SK-N-MC (cell line): ENCODE measurements at regions not wholly inside any gene's neighbourhood (a gene's known extent, or its start where the extent isn't known, plus 50 kb on each side); places are given as distances from the start of the nearest gene placed in this dataset.

ENCODE experiments used
- EZH2 ChIP-seq: fragments of 200-600 bp; sonication (generic); IDR thresholded peaks from one replicate; pipeline ENCODE4 v1.6.1; 2017; ENCODE audit warnings: antibody characterized with exemption
- FOXP2 ChIP-seq: optimal IDR thresholded peaks from 2 replicates; pipeline ENCODE3; 2011; ENCODE audit warnings: mild to moderate bottlenecking, moderate library complexity; ENCODE audit not compliant: insufficient read depth; ENCODE audit errors: extremely low read length, control extremely low read depth
- POLR2AphosphoS5 ChIP-seq: IDR thresholded peaks from 2 replicates; pipeline ENCODE4 v1.6.1; 2012; ENCODE audit warnings: mild to moderate bottlenecking, low read depth, low read length, borderline replicate concordance

GRCh38 chr6:93900142-93900541, 480.8 kb upstream of the EPHA7 start:
- no peak for TF ChIP-seq EZH2
- TF ChIP-seq POLR2AphosphoS5, result no peak
- TF ChIP-seq FOXP2, result no peak
